ENCODE measurements at regions not wholly inside any gene's neighbourhood (a gene's known extent, or its start where the extent isn't known, plus 50 kb on each side); places are given as distances from the start of the nearest gene placed in this dataset.

DNA sequence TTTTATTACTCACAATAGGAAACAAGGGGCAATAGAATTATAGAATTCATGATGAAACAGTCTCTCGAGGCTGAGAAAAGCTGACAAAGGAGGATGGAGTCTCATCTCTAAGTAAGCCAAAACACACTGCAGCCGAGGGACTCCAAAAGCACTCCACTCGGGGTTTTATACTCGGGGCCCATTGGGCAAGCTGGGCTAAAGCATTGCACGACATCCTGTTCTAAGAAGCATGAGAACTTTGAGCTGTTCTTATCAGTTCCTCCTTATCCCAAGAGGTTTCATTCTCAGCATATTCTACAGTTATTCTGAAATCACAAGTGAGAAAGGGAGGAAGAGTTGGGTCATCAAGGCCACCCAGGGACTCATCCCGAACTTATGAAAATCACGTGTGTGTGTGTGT, 1475.5 kb downstream of the PCDH18 start:
- TF ChIP-seq SNAI2 (CRISPR knock-in tag; IDR thresholded peaks at IDR 0.05) (no peak), BACH2 (CRISPR knock-in tag; IDR thresholded peaks at IDR 0.05; ENCODE audit: borderline replicate concordance) (no peak), TCF4 (CRISPR knock-in tag; IDR thresholded peaks at IDR 0.05; ENCODE audit: borderline replicate concordance) (no peak), GLIS3 (CRISPR knock-in tag; IDR thresholded peaks at IDR 0.05) (no peak), ZC3H10 (CRISPR knock-in tag; IDR thresholded peaks at IDR 0.05) (no peak), RARB (CRISPR knock-in tag; IDR thresholded peaks at IDR 0.05) (no peak)
- TF ChIP-seq, protein P1, sequence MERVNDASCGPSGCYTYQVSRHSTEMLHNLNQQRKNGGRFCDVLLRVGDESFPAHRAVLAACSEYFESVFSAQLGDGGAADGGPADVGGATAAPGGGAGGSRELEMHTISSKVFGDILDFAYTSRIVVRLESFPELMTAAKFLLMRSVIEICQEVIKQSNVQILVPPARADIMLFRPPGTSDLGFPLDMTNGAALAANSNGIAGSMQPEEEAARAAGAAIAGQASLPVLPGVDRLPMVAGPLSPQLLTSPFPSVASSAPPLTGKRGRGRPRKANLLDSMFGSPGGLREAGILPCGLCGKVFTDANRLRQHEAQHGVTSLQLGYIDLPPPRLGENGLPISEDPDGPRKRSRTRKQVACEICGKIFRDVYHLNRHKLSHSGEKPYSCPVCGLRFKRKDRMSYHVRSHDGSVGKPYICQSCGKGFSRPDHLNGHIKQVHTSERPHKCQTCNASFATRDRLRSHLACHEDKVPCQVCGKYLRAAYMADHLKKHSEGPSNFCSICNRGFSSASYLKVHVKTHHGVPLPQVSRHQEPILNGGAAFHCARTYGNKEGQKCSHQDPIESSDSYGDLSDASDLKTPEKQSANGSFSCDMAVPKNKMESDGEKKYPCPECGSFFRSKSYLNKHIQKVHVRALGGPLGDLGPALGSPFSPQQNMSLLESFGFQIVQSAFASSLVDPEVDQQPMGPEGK (CRISPR knock-in tag; IDR thresholded peaks at IDR 0.05; ENCODE audit: borderline replicate concordance), result no peak
- TF ChIP-seq, protein P2, sequence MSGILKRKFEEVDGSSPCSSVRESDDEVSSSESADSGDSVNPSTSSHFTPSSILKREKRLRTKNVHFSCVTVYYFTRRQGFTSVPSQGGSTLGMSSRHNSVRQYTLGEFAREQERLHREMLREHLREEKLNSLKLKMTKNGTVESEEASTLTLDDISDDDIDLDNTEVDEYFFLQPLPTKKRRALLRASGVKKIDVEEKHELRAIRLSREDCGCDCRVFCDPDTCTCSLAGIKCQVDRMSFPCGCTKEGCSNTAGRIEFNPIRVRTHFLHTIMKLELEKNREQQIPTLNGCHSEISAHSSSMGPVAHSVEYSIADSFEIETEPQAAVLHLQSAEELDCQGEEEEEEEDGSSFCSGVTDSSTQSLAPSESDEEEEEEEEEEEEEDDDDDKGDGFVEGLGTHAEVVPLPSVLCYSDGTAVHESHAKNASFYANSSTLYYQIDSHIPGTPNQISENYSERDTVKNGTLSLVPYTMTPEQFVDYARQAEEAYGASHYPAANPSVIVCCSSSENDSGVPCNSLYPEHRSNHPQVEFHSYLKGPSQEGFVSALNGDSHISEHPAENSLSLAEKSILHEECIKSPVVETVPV (CRISPR knock-in tag; IDR thresholded peaks at IDR 0.05), result no peak

All from SK-N-SH treated with all-trans-retinoic acid at 6 μM for 48 hours (cell line).